ENCODE measurements at regions not wholly inside any gene's neighbourhood (a gene's known extent, or its start where the extent isn't known, plus 50 kb on each side); places are given as distances from the start of the nearest gene placed in this dataset.

GRCh38 chr9:16102154-16102553 lies 549.3 kb downstream of the CCDC171 start:
- Histone ChIP-seq H3K9me3 (no peaks in the 10 kb centered on the region), H3K27ac (no peak overlapping the region), H3K4me3 (no peak overlapping the region), H3K36me3 (no peaks in the 10 kb centered on the region), H3K27me3 (no peaks in the 10 kb centered on the region), H3K4me1 (no peaks in the 10 kb centered on the region)
- no peak for TF ChIP-seq CTCF (IDR thresholded peaks at IDR 0.05)
- DNase-seq (ENCODE audit: low spot score) = no peak

DNA sequence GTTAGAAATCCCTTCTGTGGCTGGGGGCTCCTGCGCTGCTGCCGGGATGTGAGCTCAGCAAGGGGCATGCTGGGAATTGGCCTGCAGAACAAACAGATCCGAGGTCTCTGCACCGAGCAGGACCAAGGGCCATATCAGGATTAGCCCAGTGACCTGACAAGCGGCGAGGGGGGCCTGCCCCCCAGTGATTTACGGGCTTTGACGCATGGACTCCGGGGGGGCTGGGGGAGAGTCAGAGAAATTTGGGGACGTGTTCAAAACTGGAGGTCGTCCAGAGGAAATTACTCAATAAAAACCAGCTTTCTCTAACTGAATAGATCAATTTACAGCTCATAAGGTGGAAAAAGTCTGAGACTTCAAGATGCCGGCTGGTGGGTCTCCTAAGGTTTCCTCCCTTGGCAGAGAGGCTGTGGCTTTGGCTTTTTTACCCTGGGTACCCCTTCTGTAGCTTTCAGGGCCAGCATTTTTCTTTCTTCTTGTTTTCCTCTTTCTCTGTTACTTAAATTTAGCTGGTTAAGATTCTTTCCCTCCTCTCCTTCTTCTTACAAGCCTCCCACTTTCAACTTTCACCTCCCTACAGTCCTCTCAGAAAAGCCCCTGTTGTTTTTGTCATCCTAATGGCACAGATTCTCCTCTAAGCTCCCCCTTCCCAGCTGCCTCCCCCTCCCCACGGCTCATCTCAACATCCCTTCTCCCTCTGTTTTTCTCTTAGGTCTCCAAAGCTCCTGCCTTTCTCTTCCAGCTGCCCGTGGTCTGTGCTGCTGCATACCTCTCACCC lies 551.0 kb downstream of the CCDC171 start:
- no peak for DNase-seq (ENCODE audit: low spot score)
- no peak for TF ChIP-seq CTCF (IDR thresholded peaks at IDR 0.05)
- Histone ChIP-seq H3K4me3 (no peak overlapping the region), H3K27ac (no peak overlapping the region), H3K9me3 (no peaks in the 10 kb centered on the region), H3K27me3 (no peaks in the 10 kb centered on the region), H3K36me3 (no peaks in the 10 kb centered on the region), H3K4me1 (no peaks in the 10 kb centered on the region)

GRCh38 chr9:16105168-16106020 lies 552.6 kb downstream of the CCDC171 start:
- H3K27ac ChIP-seq = no peak overlapping the region
- H3K27me3 ChIP-seq = no peaks in the 10 kb centered on the region
- H3K4me1 ChIP-seq = no peaks in the 10 kb centered on the region
- DNase-seq (ENCODE audit: low spot score) = no peak
- no peaks in the 10 kb centered on the region for H3K9me3 ChIP-seq
- H3K36me3 ChIP-seq = no peaks in the 10 kb centered on the region
- H3K4me3 ChIP-seq = no peak overlapping the region
- TF ChIP-seq CTCF (IDR thresholded peaks at IDR 0.05) = no peak

DNA sequence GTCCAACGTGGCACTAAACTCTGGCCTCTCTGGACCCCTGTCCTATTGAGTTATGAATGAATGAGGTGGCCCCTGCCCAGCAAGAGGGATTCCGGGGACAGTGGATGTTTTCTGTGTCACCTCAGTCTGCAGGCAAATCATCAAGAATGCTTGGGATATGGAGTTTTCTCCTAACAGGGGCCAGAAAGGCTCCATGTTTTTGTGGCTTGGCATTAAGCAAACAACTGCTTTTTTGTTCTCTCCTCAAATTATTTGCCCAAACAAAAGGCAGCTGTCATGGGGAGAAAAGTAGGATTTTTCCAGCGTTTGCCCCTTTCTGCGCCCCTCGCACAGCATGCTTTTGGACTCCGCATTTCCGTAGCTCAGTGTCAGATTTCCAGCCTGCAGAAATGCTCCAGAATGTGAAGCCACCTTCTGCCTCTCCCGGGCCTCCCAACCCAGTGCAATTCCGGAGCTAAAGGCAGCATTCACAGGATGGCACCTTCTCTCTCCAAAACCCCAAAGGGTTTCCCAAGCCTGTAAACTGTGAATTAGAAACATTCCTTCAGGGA lies 553.3 kb downstream of the CCDC171 start:
- DNase-seq (ENCODE audit: low spot score) = no peak
- no peak for TF ChIP-seq CTCF (IDR thresholded peaks at IDR 0.05)
- H3K4me3 ChIP-seq = no peak overlapping the region
- no peaks in the 10 kb centered on the region for H3K36me3 ChIP-seq
- H3K4me1 ChIP-seq = no peaks in the 10 kb centered on the region
- no peaks in the 10 kb centered on the region for H3K9me3 ChIP-seq
- H3K27ac ChIP-seq = no peak overlapping the region
- H3K27me3 ChIP-seq = no peaks in the 10 kb centered on the region

DNA sequence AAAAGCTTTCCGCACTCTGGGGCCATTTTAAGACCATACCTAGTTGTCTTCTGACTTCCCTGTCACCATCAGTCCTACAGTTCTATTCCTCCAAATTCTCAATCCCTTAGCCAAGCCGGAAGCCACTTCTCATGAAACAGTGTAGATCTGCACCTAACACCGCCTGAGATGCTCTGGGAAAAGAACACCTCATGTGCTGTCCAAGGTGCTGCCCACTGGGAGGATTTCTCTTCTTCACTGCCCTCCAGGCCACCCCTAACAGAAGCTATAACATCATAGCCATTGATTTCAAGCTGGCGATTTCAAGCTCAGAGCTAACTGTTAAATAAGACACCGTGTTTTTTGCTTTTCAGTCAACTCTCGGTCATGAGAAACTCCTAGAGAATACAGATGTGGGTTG lies 559.3 kb downstream of the CCDC171 start:
- H3K9me3 ChIP-seq = no peaks in the 10 kb centered on the region
- H3K4me3 ChIP-seq = no peak overlapping the region
- no peaks in the 10 kb centered on the region for H3K27me3 ChIP-seq
- no peaks in the 10 kb centered on the region for H3K4me1 ChIP-seq
- no peak for DNase-seq (ENCODE audit: low spot score)
- H3K36me3 ChIP-seq = no peaks in the 10 kb centered on the region
- no peak overlapping the region for H3K27ac ChIP-seq
- no peak for TF ChIP-seq CTCF (IDR thresholded peaks at IDR 0.05)

Data from right atrium auricular region (tissue), 2 donors.